ENCODE measurements at regions not wholly inside any gene's neighbourhood (a gene's known extent, or its start where the extent isn't known, plus 50 kb on each side); places are given as distances from the start of the nearest gene placed in this dataset.

DNA sequence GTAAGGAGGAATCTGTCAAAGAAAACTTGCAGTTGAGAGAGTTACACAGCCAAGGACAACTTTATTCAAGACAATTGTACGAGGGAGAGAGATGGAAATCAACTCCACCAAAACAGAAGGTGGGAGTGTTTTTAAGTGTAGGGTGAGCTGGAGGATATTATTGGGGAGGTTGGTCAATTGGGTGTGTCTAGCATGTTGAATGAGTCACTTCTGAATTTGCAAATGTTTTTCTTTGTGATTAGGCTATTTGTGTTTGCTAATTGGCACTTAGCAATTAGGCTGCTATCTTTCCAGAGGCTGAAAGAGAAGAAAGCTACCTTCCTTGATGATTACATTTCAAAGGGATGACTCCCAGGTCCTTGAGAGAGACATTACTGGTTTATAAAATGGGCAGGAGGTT is 441.1 kb downstream of the MEI4 start:
- Histone ChIP-seq H3K4me3 (ENCODE audit: low read depth, low read length) (no peak overlapping the region), H3K4me1 (ENCODE audit: control insufficient read depth, insufficient read depth, low read length) (no peaks in the 10 kb centered on the region), H3K9me3 (ENCODE audit: control insufficient read depth, insufficient read depth, low read depth, low read length) (no peaks in the 10 kb centered on the region), H3K27ac (ENCODE audit: extremely low read depth, low read depth, low read length) (no peak overlapping the region), H3K36me3 (ENCODE audit: control insufficient read depth in 2 of 2, insufficient read depth in 1 of 2, low read length in 2 of 2) (no peaks in the 10 kb centered on the region)
- CTCF ChIA-PET, result interaction anchor here (0.7 kb wide), 1 partner anchor 9 kb away, joined by 3 read pairs; no protein-coding TSS in a partner anchor
- POLR2A ChIA-PET, result no interaction called here
- TF ChIP-seq ZNF221 (tag by site-specific recombination; IDR thresholded peaks at IDR 0.05; ENCODE audit: borderline replicate concordance) (no peak), ZNF157 (tag by site-specific recombination; IDR thresholded peaks at IDR 0.05) (no peak), ZNF274 (IDR thresholded peaks at IDR 0.05; ENCODE audit: low read length) (no peak), ZNF274 (tag by site-specific recombination; IDR thresholded peaks at IDR 0.05; ENCODE audit: borderline replicate concordance) (no peak), BCL11A (tag by site-specific recombination; IDR thresholded peaks at IDR 0.05; ENCODE audit: low read depth) (no peak), ZNF501 (tag by site-specific recombination; IDR thresholded peaks at IDR 0.05) (no peak), ZSCAN16 (tag by site-specific recombination; IDR thresholded peaks at IDR 0.05) (no peak), ZNF596 (tag by site-specific recombination; IDR thresholded peaks at IDR 0.05) (no peak), MZF1 (tag by site-specific recombination; IDR thresholded peaks at IDR 0.05; ENCODE audit: borderline replicate concordance) (no peak), ZNF426 (tag by site-specific recombination; IDR thresholded peaks at IDR 0.05) (no peak), HOXC10 (CRISPR knock-in tag; IDR thresholded peaks at IDR 0.05) (no peak), GLIS1 (tag by site-specific recombination; IDR thresholded peaks at IDR 0.05) (no peak), REST (tag by site-specific recombination; IDR thresholded peaks at IDR 0.05) (no peak), PRDM1 (tag by site-specific recombination; IDR thresholded peaks at IDR 0.05) (no peak), RBAK (tag by site-specific recombination; IDR thresholded peaks at IDR 0.05) (no peak), ZIC2 (tag by site-specific recombination; IDR thresholded peaks at IDR 0.05) (no peak)
- TF ChIP-seq, protein P1, sequence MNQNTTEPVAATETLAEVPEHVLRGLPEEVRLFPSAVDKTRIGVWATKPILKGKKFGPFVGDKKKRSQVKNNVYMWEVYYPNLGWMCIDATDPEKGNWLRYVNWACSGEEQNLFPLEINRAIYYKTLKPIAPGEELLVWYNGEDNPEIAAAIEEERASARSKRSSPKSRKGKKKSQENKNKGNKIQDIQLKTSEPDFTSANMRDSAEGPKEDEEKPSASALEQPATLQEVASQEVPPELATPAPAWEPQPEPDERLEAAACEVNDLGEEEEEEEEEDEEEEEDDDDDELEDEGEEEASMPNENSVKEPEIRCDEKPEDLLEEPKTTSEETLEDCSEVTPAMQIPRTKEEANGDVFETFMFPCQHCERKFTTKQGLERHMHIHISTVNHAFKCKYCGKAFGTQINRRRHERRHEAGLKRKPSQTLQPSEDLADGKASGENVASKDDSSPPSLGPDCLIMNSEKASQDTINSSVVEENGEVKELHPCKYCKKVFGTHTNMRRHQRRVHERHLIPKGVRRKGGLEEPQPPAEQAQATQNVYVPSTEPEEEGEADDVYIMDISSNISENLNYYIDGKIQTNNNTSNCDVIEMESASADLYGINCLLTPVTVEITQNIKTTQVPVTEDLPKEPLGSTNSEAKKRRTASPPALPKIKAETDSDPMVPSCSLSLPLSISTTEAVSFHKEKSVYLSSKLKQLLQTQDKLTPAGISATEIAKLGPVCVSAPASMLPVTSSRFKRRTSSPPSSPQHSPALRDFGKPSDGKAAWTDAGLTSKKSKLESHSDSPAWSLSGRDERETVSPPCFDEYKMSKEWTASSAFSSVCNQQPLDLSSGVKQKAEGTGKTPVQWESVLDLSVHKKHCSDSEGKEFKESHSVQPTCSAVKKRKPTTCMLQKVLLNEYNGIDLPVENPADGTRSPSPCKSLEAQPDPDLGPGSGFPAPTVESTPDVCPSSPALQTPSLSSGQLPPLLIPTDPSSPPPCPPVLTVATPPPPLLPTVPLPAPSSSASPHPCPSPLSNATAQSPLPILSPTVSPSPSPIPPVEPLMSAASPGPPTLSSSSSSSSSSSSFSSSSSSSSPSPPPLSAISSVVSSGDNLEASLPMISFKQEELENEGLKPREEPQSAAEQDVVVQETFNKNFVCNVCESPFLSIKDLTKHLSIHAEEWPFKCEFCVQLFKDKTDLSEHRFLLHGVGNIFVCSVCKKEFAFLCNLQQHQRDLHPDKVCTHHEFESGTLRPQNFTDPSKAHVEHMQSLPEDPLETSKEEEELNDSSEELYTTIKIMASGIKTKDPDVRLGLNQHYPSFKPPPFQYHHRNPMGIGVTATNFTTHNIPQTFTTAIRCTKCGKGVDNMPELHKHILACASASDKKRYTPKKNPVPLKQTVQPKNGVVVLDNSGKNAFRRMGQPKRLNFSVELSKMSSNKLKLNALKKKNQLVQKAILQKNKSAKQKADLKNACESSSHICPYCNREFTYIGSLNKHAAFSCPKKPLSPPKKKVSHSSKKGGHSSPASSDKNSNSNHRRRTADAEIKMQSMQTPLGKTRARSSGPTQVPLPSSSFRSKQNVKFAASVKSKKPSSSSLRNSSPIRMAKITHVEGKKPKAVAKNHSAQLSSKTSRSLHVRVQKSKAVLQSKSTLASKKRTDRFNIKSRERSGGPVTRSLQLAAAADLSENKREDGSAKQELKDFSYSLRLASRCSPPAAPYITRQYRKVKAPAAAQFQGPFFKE (tag by site-specific recombination; IDR thresholded peaks at IDR 0.05; ENCODE audit: borderline replicate concordance), result no peak

GRCh38 chr6:78101387-78101786 is 448.5 kb downstream of the MEI4 start:
- no peak overlapping the region for H3K4me3 ChIP-seq (ENCODE audit: low read depth, low read length)
- no peak overlapping the region for H3K27ac ChIP-seq (ENCODE audit: extremely low read depth, low read depth, low read length)
- H3K9me3 ChIP-seq (ENCODE audit: control insufficient read depth, insufficient read depth, low read depth, low read length), result no peaks in the 10 kb centered on the region
- POLR2A ChIA-PET, result no interaction called here
- H3K4me1 ChIP-seq (ENCODE audit: control insufficient read depth, insufficient read depth, low read length), result no peaks in the 10 kb centered on the region
- no peaks in the 10 kb centered on the region for H3K36me3 ChIP-seq (ENCODE audit: control insufficient read depth in 2 of 2, insufficient read depth in 1 of 2, low read length in 2 of 2)
- CTCF ChIA-PET, result no interaction called here
- no peak for TF ChIP-seq ZNF426 (tag by site-specific recombination; IDR thresholded peaks at IDR 0.05)
- TF ChIP-seq ZNF624 (tag by site-specific recombination; IDR thresholded peaks at IDR 0.05), result no peak
- TF ChIP-seq ZNF701 (tag by site-specific recombination; IDR thresholded peaks at IDR 0.05), result no peak
- TF ChIP-seq ZNF10 (tag by site-specific recombination; IDR thresholded peaks at IDR 0.05), result no peak
- TF ChIP-seq GLIS2 (tag by site-specific recombination; IDR thresholded peaks at IDR 0.05), result no peak
- no peak for TF ChIP-seq MZF1 (tag by site-specific recombination; IDR thresholded peaks at IDR 0.05; ENCODE audit: borderline replicate concordance)
- TF ChIP-seq PBX3 (CRISPR knock-in tag; IDR thresholded peaks at IDR 0.05), result no peak
- TF ChIP-seq ZNF707 (tag by site-specific recombination; IDR thresholded peaks at IDR 0.05), result no peak
- TF ChIP-seq ZNF223 (tag by site-specific recombination; IDR thresholded peaks at IDR 0.05), result no peak
- TF ChIP-seq ZNF366 (tag by site-specific recombination; conservative IDR thresholded peaks at IDR 0.05), result no peak
- no peak for TF ChIP-seq ZNF341 (tag by site-specific recombination; IDR thresholded peaks at IDR 0.05; ENCODE audit: low read depth)
- TF ChIP-seq ZIC2 (tag by site-specific recombination; IDR thresholded peaks at IDR 0.05), result no peak

All from HEK293 (cell line).